Endothelial cell (in vitro differentiated cells): ENCODE measurements at regions not wholly inside any gene's neighbourhood (a gene's known extent, or its start where the extent isn't known, plus 50 kb on each side); places are given as distances from the start of the nearest gene placed in this dataset.
"Not testable (repeated sequence)": the region's sequence is repeated elsewhere in the genome, so short reads cannot be mapped to it uniquely, and the experiment has no call there.

Experiments
- DNase-seq: peaks from one replicate; pipeline ENCODE4 v3.0.0; 2021; ENCODE audit warnings: low spot score
- H3K27ac Mint-ChIP-seq: one replicate; pipeline ENCODE4 v1.8.0; 2021; ENCODE audit warnings: mixed read lengths, inconsistent platforms; ENCODE audit not compliant: unreplicated experiment
- H3K27me3 Mint-ChIP-seq: one replicate; pipeline ENCODE4 v1.8.0; 2021; ENCODE audit warnings: mild to moderate bottlenecking, moderate library complexity, mixed read lengths, inconsistent platforms; ENCODE audit not compliant: unreplicated experiment
- H3K36me3 Mint-ChIP-seq: one replicate; pipeline ENCODE4 v1.8.0; 2021; ENCODE audit warnings: mild to moderate bottlenecking, low read depth, mixed read lengths, inconsistent platforms; ENCODE audit not compliant: unreplicated experiment
- H3K4me1 Mint-ChIP-seq: one replicate; pipeline ENCODE4 v1.8.0; 2021; ENCODE audit warnings: mild to moderate bottlenecking, mixed read lengths, inconsistent platforms; ENCODE audit not compliant: unreplicated experiment
- H3K4me3 Mint-ChIP-seq: one replicate; pipeline ENCODE4 v1.8.0; 2021; ENCODE audit warnings: mild to moderate bottlenecking, mixed read lengths, inconsistent platforms; ENCODE audit not compliant: unreplicated experiment
- H3K9me3 Mint-ChIP-seq: one replicate; pipeline ENCODE4 v1.8.0; 2021; ENCODE audit warnings: mixed read lengths, inconsistent platforms; ENCODE audit not compliant: unreplicated experiment
- CTCF ChIP-seq: fragments of 200-600 bp; sonication (generic); IDR thresholded peaks from one replicate; pipeline ENCODE4 v1.5.0; 2021; ENCODE audit warnings: antibody characterized with exemption; ENCODE audit not compliant: unreplicated experiment

- H3K4me1 Mint-ChIP-seq = peaks cover 7% of the 10 kb centered on the region
- no peak for DNase-seq
- no peaks in the 10 kb centered on the region for H3K27me3 Mint-ChIP-seq
- H3K27ac Mint-ChIP-seq = no peak overlapping the region
- no peak overlapping the region for H3K4me3 Mint-ChIP-seq
- H3K9me3 Mint-ChIP-seq = no peaks in the 10 kb centered on the region
- H3K36me3 Mint-ChIP-seq = no peaks in the 10 kb centered on the region
- TF ChIP-seq CTCF = no peak
Observed at GRCh38 chr20:11174861-11175260, 501.1 kb upstream of the JAG1 start.

- Mint-ChIP-seq H3K36me3 (no peaks in the 10 kb centered on the region), H3K9me3 (no peaks in the 10 kb centered on the region), H3K27me3 (no peaks in the 10 kb centered on the region), H3K4me1 (no peaks in the 10 kb centered on the region), H3K4me3 (no peak overlapping the region), H3K27ac (no peak overlapping the region)
- DNase-seq = no peak
- no peak for TF ChIP-seq CTCF
Observed at GRCh38 chr20:11176431-11176830, 502.6 kb upstream of the JAG1 start.

- Mint-ChIP-seq H3K4me3 (no peak overlapping the region), H3K9me3 (no peaks in the 10 kb centered on the region), H3K36me3 (no peaks in the 10 kb centered on the region), H3K4me1 (no peaks in the 10 kb centered on the region), H3K27ac (no peak overlapping the region), H3K27me3 (no peaks in the 10 kb centered on the region)
- no peak for TF ChIP-seq CTCF
- no peak for DNase-seq
Observed at GRCh38 chr20:11178946-11179654, 505.3 kb upstream of the JAG1 start.

- no peak for TF ChIP-seq CTCF
- Mint-ChIP-seq H3K27me3 (no peaks in the 10 kb centered on the region), H3K36me3 (no peaks in the 10 kb centered on the region), H3K4me1 (no peaks in the 10 kb centered on the region), H3K9me3 (no peaks in the 10 kb centered on the region), H3K4me3 (no peak overlapping the region), H3K27ac (no peak overlapping the region)
- DNase-seq = no peak
Observed at GRCh38 chr20:11180186-11180585, 506.4 kb upstream of the JAG1 start.

GRCh38 chr20:11181129-11181528 is 507.3 kb upstream of the JAG1 start:
- H3K9me3 Mint-ChIP-seq, H3K4me1 Mint-ChIP-seq, DNase-seq, H3K27ac Mint-ChIP-seq, H3K4me3 Mint-ChIP-seq, H3K36me3 Mint-ChIP-seq, H3K27me3 Mint-ChIP-seq: not testable (repeated sequence)
